Endothelial cell of umbilical vein (primary cell): ENCODE measurements at regions not wholly inside any gene's neighbourhood (a gene's known extent, or its start where the extent isn't known, plus 50 kb on each side); places are given as distances from the start of the nearest gene placed in this dataset.

Source experiments
- CTCF ChIP-seq, 2 donors: IDR thresholded peaks; 1 replicate in 1 of 2; 2 replicates in 1 of 2; pipeline ENCODE4 v1.5.1; 2011; ENCODE audit warnings: low read length in 2 of 2, mild to moderate bottlenecking in 2 of 2, moderate library complexity in 2 of 2, control low read depth in 1 of 2, inconsistent platforms in 1 of 2, low read depth in 1 of 2; ENCODE audit not compliant: insufficient read depth in 1 of 2; ENCODE audit errors: extremely low read depth in 1 of 2
- EZH2 ChIP-seq: IDR thresholded peaks from 2 replicates; pipeline ENCODE4 v1.6.1; 2012; ENCODE audit warnings: borderline replicate concordance, low read depth, mild to moderate bottlenecking, moderate library complexity, low read length, inconsistent platforms; ENCODE audit not compliant: severe bottlenecking
- FOS ChIP-seq: IDR thresholded peaks from 2 replicates; pipeline ENCODE4 v1.6.1; 2011; ENCODE audit warnings: mild to moderate bottlenecking, low read length, moderate library complexity, borderline replicate concordance; ENCODE audit not compliant: insufficient read depth
- GATA2 ChIP-seq: IDR thresholded peaks from 2 replicates; pipeline ENCODE4 v1.7.0; 2011; ENCODE audit warnings: low read depth, mild to moderate bottlenecking, moderate library complexity, mixed read lengths, low read length; ENCODE audit not compliant: insufficient read length, insufficient read depth
- JUN ChIP-seq: IDR thresholded peaks from 2 replicates; pipeline ENCODE4 v1.6.1; 2011; ENCODE audit warnings: borderline replicate concordance, low read depth; ENCODE audit not compliant: insufficient read length, insufficient read depth
- MYC ChIP-seq: IDR thresholded peaks from one replicate; pipeline ENCODE4 v1.6.1; 2011; ENCODE audit warnings: mild to moderate bottlenecking, low read depth, low read length
- POLR2A ChIP-seq: IDR thresholded peaks from 2 replicates; pipeline ENCODE4 v1.6.1; 2012; ENCODE audit warnings: low read depth, mild to moderate bottlenecking, control low read depth, low read length
- POLR2AphosphoS5 ChIP-seq: IDR thresholded peaks from 2 replicates; pipeline ENCODE4 v1.6.1; 2012; ENCODE audit warnings: low read depth, mild to moderate bottlenecking, control low read depth, low read length, moderate library complexity; ENCODE audit not compliant: insufficient read depth
- TF ChIP-seq, protein P1 (sequence below): IDR thresholded peaks from 2 replicates; pipeline ENCODE4 v1.6.1; 2011; ENCODE audit not compliant: insufficient read depth, insufficient read length

DNA sequence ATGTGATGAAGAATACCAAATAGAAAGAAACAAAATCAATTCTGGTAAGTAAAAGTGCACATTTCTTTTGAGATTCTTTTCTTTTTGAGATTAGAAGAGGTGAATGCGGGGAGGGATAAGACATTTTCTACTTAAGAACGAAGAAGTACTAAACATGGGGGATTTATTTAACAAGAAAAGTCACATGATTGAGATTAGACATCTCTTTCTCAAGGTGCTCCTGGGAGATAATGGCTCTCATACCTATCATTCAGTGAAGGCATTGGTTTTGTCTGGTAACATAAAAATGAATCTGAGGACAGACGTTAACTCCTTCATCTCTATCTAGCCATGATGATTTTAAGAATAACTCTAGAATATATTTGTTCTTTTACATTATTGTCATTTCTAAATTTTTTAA, 147.9 kb upstream of the SAMSN1 start:
- TF ChIP-seq CTCF (IDR thresholded peaks at IDR 0.05; ENCODE audit: extremely low read depth in 1 of 2, insufficient read depth in 1 of 2, low read depth in 1 of 2, low read length in 2 of 2) (no peak), EZH2 (no peak), POLR2AphosphoS5 (no peak), POLR2A (no peak), JUN (no peak), MYC (no peak), FOS (no peak), GATA2 (no peak)
- TF ChIP-seq, protein P1, sequence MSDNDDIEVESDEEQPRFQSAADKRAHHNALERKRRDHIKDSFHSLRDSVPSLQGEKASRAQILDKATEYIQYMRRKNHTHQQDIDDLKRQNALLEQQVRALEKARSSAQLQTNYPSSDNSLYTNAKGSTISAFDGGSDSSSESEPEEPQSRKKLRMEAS: no peak
